Hippocampal formation (tissue), 2 donors: ENCODE measurements at regions not wholly inside any gene's neighbourhood (a gene's known extent, or its start where the extent isn't known, plus 50 kb on each side); places are given as distances from the start of the nearest gene placed in this dataset.
"Not testable (repeated sequence)": the region's sequence is repeated elsewhere in the genome, so short reads cannot be mapped to it uniquely, and the experiment has no call there.

Experiments
- DNase-seq, 2 donors: peaks; one replicate each; lab custom pipeline; 2025; lab: John Stamatoyannopoulos, UW

DNA sequence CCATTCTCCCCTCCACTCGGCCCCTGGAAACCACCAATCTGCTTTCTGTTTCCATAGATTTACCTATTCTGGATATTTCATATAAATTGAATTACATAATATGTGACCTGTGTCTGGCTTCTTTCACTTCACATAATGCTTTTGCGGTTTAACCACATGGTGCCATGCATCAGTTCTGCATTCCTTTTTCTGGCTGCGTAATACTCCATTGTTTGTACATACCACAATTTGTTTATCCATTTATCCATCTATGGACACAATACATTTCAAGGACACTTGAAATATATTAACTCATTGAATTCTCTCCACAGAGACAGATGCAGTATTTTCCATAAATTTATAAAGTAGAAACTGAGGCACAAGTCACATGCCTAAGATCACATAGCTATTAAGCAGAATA is 110.3 kb upstream of the ETV6 start:
- DNase-seq = no peak

GRCh38 chr12:11540156-11540555 is 109.3 kb upstream of the ETV6 start:
- no peak for DNase-seq

GRCh38 chr12:11540615-11541310 is 108.7 kb upstream of the ETV6 start:
- DNase-seq = no peak

GRCh38 chr12:11542599-11542998 is 106.9 kb upstream of the ETV6 start:
- DNase-seq = no peak

GRCh38 chr12:11543457-11544158 is 105.9 kb upstream of the ETV6 start:
- DNase-seq = no peak

DNA sequence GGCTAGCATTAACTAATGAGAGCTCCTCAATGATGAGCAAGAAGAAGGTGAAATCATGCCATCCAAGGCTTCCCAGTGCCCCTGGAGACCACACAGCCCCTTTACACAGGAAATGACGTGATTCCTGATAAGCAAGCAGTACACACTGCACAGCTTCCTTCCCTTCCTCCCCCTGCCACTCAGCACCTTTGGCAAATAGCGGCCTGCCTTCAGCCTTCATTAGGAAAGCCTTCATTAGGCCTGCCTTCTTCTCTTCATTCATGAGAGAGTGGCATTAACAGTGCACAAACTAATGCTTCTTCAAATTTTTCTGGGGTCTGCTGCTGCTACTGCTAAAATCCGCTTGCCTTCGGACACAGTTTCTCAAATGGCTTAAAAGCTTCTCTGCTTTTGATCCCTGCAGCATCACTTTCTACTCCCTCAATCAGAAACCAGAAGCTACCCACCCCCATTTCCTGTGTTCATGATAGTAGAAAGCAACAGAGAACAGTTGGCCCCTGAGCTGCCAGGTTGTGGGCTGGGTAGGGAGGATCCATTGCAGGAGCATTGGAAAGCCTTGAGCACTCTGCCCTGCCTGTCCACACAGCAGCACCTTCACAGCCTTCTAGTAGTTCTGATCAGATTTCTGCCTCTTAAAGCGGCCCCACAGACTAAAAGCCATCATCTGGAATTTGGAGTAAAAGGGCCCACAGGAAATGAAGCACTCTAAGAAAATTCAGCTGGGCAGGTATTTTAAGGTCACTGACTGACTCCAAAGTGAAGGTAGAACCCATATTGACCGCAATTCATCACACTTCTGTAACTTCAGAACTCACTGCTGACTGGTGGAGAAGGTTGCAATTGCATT is 103.8 kb upstream of the ETV6 start:
- no peak for DNase-seq

DNA sequence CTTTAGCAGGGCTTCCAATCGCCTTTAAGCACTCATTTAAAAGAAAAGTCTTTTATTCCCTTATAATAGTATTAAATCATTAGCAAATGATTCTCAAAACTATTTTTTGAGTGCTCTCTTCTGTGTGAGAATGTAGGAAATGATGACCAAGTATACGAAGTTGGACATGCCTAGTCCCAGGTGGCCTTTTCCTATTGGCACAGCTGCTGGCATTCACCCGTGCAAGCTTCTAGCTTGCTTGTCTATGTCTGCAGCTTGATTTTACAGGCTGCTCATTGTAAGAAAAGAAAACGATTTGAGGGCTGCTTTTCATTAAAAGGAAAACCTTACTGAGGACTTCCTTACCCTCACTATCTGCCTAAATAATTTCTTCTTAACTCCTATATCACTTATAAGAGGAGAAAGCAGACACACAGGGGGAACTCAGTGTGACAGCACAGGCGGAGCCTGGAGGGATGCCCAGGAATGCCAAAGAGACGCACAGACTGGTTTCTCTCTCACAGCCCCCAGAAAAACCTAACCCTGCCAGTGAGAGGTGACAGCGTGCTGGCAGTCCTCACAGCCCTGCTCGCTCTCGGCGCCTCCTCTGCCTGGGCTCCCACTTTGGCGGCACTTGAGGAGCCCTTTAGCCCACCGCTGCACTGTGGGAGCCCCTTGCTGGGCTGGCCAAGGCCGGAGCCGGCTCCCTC is 102.7 kb upstream of the ETV6 start:
- DNase-seq = not testable (repeated sequence)

GRCh38 chr12:11547271-11547646 is 102.2 kb upstream of the ETV6 start:
- not testable (repeated sequence) for DNase-seq

GRCh38 chr12:11549119-11549518 is 100.4 kb upstream of the ETV6 start:
- DNase-seq = no peak

GRCh38 chr12:11553871-11554533 is 95.5 kb upstream of the ETV6 start:
- peak; percentile 10 to 41 for DNase-seq

- DNase-seq = no peak
Observed at GRCh38 chr12:11555195-11555594, 94.3 kb upstream of the ETV6 start.

GRCh38 chr12:11555743-11556625 is 93.5 kb upstream of the ETV6 start:
- DNase-seq = no peak

GRCh38 chr12:11556682-11557081 is 92.8 kb upstream of the ETV6 start:
- no peak for DNase-seq

DNA sequence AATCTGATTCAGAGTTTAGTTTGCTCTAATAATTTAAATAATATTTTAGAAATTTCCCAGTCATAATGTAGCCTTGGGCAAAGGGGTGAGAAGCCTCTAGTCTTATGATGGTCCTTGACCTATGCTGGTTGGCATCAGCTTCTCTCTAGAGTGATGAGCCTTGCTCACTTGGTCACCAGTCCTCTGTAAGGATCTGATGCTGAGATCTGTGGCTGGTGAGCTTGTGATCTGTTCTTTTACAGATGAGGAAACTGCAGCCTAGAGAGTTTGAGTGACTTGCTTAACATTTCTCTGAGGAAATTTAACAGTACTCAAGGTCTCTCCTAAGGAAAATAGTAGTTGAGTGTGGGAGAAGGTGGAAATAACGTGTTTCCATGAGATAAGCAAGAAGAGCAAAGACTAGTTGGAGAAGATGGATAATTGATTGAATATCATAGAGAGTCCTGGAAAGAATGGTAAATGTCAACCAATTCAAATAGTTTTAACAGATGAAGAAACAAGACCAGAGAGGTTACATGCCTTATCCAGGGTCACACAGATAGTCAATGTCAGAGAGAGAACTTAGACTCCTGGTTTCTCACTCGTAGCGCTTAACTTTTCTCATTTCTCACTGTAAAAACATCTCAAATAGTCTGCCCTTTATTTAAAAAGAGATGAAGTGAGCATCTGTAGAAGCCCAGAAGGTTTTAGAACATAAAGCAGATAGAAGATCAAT is 89.7 kb upstream of the ETV6 start:
- DNase-seq = no peak

DNA sequence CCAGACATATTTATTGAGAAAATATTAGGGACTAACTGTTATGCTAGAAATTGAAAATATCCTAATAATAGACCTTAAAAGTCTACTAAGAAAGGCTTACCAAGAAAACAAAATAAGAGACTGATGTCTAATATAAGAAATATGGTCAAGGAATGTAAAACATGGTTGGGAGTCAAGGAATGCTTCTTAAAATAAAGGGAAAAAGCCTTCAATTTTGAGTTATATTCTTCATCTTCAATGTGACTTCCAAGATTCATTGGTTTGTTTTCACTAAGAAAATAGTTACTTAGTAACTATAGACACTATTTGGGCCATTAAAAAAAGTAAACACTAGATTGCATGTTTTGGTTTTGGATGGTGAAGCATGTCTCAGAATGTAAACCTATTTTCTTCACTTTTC is 88.1 kb upstream of the ETV6 start:
- no peak for DNase-seq

- DNase-seq = no peak
Observed at GRCh38 chr12:11563785-11564739, 85.4 kb upstream of the ETV6 start.

DNA sequence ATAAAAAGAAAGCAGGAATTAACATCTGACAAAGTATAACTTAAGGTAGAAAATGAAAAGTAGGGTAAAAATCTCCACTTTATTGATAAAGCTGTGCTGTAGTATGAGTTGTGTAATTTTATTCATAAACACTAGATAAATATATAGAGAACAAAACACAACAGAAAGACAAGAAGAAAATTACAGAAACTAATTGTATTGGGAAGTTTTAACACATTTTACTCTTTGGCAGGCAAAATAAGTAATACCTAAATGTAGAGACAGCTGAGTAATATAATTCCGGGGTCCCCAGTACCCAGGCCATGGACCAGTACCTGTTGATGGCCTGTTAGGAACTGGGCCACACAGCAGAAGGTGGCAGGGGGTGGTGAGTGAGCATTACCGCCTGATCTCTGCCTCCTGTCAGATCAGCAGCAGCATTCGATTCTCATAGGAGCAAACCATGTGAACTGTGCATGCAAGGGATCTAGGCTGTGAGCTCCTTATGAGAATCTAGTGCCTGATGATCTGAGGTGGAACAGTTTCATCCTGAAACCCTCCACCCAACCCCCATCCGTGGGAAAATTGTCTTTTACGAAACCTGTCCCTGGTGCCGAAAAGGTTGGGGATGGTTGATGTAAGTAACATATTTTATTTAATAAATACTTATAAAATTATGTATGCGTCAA is 84.4 kb upstream of the ETV6 start:
- DNase-seq = no peak

DNA sequence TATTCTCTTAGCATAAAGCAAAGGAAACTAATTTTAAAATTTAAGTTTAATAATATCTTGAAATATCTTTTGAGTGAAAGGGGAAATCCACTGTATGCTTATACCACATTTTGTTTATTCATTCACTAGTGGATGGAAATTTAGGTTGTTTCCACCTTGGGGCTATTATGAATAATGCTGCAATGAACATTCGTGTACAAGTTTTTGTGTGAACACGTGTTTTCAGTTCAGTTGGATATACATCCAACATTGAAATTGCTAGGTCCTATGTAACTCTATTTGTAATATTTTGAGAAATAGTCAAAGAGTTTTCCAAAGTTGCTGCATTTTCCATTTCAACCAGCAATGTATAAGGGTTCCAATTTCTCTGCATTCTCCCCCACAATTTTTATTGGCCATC is 83.7 kb upstream of the ETV6 start:
- DNase-seq = no peak
